ENCODE measurements at regions not wholly inside any gene's neighbourhood (a gene's known extent, or its start where the extent isn't known, plus 50 kb on each side); places are given as distances from the start of the nearest gene placed in this dataset.

- DNase-seq (ENCODE audit: low read depth in 3 of 3), result peak; percentile 37 to 46 (median 44)
Measured at GRCh38 chr12:107402041-107403022, 283.3 kb upstream of the PWP1 start.

DNA sequence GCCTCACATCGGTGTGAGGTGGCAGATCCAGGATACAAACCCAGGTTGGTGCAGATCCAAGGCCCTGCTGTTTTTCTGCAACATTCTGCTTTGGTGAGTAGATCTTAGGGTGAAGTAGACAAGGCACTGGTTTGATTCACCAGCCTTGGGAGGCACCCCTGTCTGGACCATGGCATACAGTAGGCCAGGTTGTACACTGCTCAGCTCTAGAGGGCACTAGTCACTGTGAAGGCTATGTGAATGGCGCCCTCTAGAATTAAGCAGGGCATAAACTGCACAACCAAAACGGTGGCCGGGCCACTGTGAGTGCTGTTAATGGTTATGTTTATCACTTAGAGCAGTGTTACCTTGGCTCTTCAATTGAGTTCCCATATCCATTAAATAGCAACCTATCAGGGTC is 280.6 kb upstream of the PWP1 start:
- DNase-seq (ENCODE audit: low read depth in 3 of 3), result peak in 1 of 3 donors; percentile 7

GRCh38 chr12:107405436-107405835 is 280.2 kb upstream of the PWP1 start:
- no peak for DNase-seq (ENCODE audit: low read depth in 3 of 3)

- no peak for DNase-seq (ENCODE audit: low read depth in 3 of 3)
Measured at GRCh38 chr12:107406932-107407331, 278.7 kb upstream of the PWP1 start.

DNA sequence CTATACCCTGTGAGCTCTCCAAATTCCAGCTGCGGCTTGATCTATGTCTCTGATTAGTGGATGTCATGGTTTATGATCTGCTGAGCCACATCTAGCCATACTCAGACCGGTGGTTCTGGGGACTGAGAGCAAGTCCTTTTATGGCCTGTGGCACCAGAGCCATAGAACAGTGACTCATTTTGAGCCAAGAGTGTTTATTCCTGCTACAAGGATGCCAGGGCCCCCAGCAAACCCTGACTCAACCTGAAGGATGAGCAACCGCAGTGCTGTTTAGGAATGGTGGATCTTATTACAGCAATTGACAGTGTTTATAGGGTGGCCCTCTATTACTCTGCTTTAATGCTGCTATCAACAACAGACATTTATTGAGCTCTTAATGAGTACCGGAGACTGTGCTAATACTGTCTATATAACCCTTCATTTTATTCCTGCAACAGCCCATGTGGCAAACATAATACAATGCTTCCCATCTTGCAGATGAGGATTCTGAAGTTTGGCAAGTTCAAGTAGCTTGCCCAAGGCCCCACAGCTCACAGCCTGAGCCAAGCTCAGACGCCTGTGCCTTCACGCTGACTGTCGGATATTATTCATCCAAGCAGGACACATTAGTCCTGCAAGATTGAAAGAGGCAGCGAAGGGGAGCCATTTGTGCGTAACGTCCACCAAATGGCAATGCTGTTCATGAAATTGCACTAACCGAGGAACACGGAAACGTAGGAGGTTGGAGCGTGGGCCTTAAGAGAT is 273.6 kb upstream of the PWP1 start:
- DNase-seq (ENCODE audit: low read depth in 3 of 3), result no peak

DNA sequence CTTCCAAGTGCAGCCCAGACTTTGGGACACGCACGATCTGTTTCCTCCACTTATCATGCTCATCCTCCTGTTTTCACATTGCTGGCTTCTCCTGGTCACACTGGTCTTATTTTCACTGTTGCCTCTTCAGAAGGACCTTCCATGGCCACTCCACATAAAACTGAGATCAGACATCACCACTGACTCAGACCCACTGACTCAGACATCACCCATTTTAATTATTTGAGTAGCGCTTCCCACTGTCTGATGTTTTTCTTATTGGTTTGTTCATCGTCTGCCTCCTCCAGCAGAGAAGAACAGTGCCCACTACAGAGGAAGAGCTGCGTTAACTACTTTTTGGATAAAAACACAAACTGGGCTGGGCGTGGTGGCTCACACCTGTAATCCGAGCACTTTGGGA is 270.5 kb upstream of the PWP1 start:
- DNase-seq (ENCODE audit: low read depth in 3 of 3), result no peak

GRCh38 chr12:107415834-107416233 is 269.8 kb upstream of the PWP1 start:
- DNase-seq (ENCODE audit: low read depth in 3 of 3), result no peak

DNA sequence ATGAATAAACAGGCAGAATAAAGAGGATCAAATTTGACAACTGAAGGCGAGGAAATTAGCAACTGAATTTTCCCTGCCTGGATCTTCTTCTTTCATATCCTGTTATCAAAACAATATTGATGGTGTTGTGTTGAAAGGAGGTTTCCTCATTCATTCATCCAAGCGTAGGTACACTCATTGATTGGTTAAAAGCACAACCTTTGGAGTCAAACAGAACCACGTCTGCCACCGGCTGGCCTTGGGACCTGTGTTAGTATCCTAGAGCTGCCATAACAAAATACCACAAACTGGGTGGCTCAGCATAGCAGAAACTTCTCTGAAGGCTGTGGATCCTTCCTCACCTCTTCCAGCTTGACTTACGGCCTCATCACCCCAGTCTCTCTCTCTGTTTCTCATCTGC is 268.6 kb upstream of the PWP1 start:
- DNase-seq (ENCODE audit: low read depth in 3 of 3), result no peak

DNA sequence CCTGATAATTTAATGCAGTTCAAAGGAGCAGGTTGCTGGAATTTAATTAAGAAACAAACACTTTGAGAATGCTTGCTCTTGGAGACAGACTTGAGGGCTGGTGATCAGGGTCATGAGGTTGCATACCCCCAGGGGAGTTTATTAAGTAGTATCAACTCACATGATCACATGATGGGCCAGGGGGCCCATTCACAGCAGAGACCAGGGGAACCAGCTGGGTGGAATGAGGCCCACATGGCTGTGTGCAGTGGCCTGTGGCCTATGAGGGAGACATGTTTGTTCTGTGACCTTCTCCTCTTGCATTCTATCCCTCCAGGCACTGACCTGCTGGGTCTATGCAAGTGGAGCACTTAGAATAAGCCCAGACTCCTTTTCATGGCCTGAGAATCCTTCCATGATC is 266.6 kb upstream of the PWP1 start:
- DNase-seq (ENCODE audit: low read depth in 3 of 3), result no peak

GRCh38 chr12:107423531-107423930 is 262.1 kb upstream of the PWP1 start:
- no peak for DNase-seq (ENCODE audit: low read depth in 3 of 3)

GRCh38 chr12:107429006-107429705 is 256.4 kb upstream of the PWP1 start:
- DNase-seq (ENCODE audit: low read depth in 3 of 3), result no peak

DNA sequence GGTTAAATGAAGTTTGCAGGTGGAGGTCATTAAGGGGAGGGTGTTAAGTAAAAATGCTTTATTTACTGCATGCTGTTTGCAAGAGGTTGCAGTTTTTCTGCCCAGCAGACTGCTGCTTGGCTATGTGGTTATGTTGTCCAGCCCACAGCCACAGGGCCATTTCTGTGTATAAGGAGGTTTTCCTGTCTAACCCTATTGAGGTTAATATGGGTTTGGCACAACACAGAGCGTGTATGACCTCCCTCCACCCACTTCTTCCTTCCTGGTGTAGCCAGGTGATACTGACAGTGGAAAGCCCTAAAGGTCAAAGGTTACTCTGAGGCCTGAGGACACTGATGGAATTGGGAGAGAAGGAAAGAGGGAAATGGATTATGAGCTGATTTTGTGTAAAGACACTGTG is 253.7 kb upstream of the PWP1 start:
- DNase-seq (ENCODE audit: low read depth in 3 of 3), result no peak

GRCh38 chr12:107435072-107435471 is 250.5 kb upstream of the PWP1 start:
- DNase-seq (ENCODE audit: low read depth in 3 of 3), result no peak

- no peak for DNase-seq (ENCODE audit: low read depth in 3 of 3)
Measured at GRCh38 chr12:107435520-107435919, 250.1 kb upstream of the PWP1 start.

GRCh38 chr12:107436376-107436775 is 249.2 kb upstream of the PWP1 start:
- DNase-seq (ENCODE audit: low read depth in 3 of 3), result no peak

DNA sequence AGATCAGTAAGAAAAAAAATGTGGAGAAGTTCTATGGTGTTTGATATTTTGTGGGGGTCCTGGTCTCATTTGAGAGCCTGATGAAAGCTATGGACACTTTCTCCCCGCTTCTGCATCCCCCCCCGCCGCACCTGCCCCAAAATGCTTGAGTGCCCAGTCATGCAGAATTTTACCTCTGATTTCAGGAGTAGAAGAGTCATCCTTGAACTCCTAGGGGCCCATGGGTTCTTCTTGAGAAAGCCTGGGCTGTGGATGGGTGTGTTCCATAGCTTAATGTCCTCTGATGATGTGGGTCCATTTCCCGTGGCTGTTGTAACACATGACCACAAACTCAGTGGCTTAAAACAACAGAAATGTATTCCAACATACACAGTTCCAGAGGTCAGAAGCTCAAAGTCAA is 248.8 kb upstream of the PWP1 start:
- DNase-seq (ENCODE audit: low read depth in 3 of 3), result no peak

GRCh38 chr12:107437954-107438353 is 247.6 kb upstream of the PWP1 start:
- no peak for DNase-seq (ENCODE audit: low read depth in 3 of 3)

DNA sequence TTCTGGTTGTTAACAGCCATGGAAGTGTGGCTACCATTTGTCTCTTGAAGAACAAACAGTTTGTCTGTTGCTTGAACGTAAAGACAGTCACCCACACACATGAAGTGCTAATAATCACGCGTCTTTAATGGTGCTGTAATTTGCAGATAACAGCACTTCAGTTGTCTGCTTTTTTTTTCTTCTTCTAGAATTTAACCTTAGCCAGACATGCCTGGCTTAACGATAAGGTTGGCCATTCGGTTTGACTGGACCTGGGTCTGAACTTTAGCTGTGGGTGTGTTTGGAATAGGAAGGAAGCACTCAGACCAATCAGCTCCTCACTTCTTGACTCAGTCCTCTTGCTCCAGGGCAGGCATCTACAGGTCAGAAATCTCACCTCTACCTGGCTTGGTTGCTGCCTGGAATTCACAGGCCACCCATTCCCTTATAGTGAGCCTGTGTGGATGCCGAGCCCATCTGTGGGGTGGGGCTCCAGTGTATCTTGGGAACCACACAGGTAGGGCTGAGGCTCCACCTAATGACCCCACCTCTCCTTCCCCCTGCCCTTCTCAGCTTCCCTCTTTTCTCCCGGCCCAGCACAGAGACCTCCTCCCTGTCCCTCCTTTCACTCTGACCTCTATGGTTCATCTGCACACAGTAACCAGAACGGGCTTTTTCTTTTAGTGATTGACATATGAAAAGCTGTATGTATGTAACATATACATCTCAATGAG is 246.4 kb upstream of the PWP1 start:
- DNase-seq (ENCODE audit: low read depth in 3 of 3), result no peak

- no peak for DNase-seq (ENCODE audit: low read depth in 3 of 3)
Measured at GRCh38 chr12:107440606-107441005, 245.0 kb upstream of the PWP1 start.

- no peak for DNase-seq (ENCODE audit: low read depth in 3 of 3)
Measured at GRCh38 chr12:107441665-107442300, 243.8 kb upstream of the PWP1 start.

- no peak for DNase-seq (ENCODE audit: low read depth in 3 of 3)
Measured at GRCh38 chr12:107442326-107442987, 243.1 kb upstream of the PWP1 start.

Measured in stimulated activated CD4-positive, alpha-beta T cell treated with anti-CD3 and anti-CD28 coated beads, TNF-alpha, amount 100 ng/mL, for 48 hours (primary cell).